ENCODE measurements at regions not wholly inside any gene's neighbourhood (a gene's known extent, or its start where the extent isn't known, plus 50 kb on each side); places are given as distances from the start of the nearest gene placed in this dataset.

- Mint-ChIP-seq H3K4me3 (ENCODE audit: unreplicated experiment) (no peak overlapping the region), H3K4me1 (ENCODE audit: insufficient read depth, unreplicated experiment) (no peaks in the 10 kb centered on the region), H3K9me3 (ENCODE audit: unreplicated experiment) (no peaks in the 10 kb centered on the region), H3K27ac (ENCODE audit: low read depth, unreplicated experiment) (no peak overlapping the region), H3K27me3 (ENCODE audit: insufficient read depth, unreplicated experiment) (no peaks in the 10 kb centered on the region), H3K36me3 (ENCODE audit: insufficient read depth, unreplicated experiment) (no peaks in the 10 kb centered on the region)
- TF ChIP-seq CTCF (IDR thresholded peaks at IDR 0.05; ENCODE audit: unreplicated experiment), result no peak
- ChIA-PET CTCF (interaction anchor here (0.9 kb wide), 1 partner anchor 114 kb away, joined by 3 read pairs; no protein-coding TSS in a partner anchor), POLR2A (no interaction called here)
- no peak for DNase-seq (ENCODE audit: unreplicated experiment)
- BruUV-seq (replicated peaks), result no TSS peak
- intact Hi-C loops (cut with micrococcal nuclease), result no loop called here
Measured at GRCh38 chr18:11425211-11425610, 184.2 kb upstream of the SLC35G4 start.

GRCh38 chr18:11419338-11419737, 190.1 kb upstream of the SLC35G4 start:
- Mint-ChIP-seq H3K27ac (ENCODE audit: low read depth, unreplicated experiment) (no peak overlapping the region), H3K27me3 (ENCODE audit: insufficient read depth, unreplicated experiment) (no peaks in the 10 kb centered on the region), H3K4me3 (ENCODE audit: unreplicated experiment) (no peak overlapping the region), H3K9me3 (ENCODE audit: unreplicated experiment) (no peaks in the 10 kb centered on the region), H3K36me3 (ENCODE audit: insufficient read depth, unreplicated experiment) (no peaks in the 10 kb centered on the region), H3K4me1 (ENCODE audit: insufficient read depth, unreplicated experiment) (no peaks in the 10 kb centered on the region)
- ChIA-PET CTCF (no interaction called here), POLR2A (no interaction called here)
- DNase-seq (ENCODE audit: unreplicated experiment), result no peak
- intact Hi-C loops (cut with micrococcal nuclease), result no loop called here
- no peak for TF ChIP-seq CTCF (IDR thresholded peaks at IDR 0.05; ENCODE audit: unreplicated experiment)
- no TSS peak for BruUV-seq (replicated peaks)

DNA sequence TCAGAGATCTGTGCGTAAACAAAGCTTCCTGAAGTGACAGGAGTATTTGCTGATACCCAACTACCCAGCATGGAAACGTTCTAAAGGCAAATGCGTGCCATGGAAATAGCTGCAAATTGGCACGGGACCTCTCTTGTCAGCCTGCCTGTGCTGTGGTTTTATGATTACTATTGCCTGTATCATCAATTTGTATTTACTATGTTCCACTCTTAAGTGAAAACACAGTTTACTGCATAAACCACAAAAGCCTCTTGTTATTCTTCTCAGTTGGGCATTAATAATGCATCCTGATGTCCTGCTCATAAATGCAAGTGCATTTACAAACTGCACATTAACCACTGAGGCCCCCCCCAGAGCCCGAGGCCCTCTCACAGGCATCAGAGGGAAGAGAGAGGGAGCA, 196.6 kb upstream of the SLC35G4 start:
- intact Hi-C loops (cut with micrococcal nuclease), result no loop called here
- no peaks in the 10 kb centered on the region for H3K27me3 Mint-ChIP-seq (ENCODE audit: insufficient read depth, unreplicated experiment)
- no TSS peak for BruUV-seq (replicated peaks)
- TF ChIP-seq CTCF (IDR thresholded peaks at IDR 0.05; ENCODE audit: unreplicated experiment), result no peak
- ChIA-PET CTCF (no interaction called here), POLR2A (no interaction called here)
- no peaks in the 10 kb centered on the region for H3K9me3 Mint-ChIP-seq (ENCODE audit: unreplicated experiment)
- H3K27ac Mint-ChIP-seq (ENCODE audit: low read depth, unreplicated experiment), result no peak overlapping the region
- no peaks in the 10 kb centered on the region for H3K36me3 Mint-ChIP-seq (ENCODE audit: insufficient read depth, unreplicated experiment)
- no peak for DNase-seq (ENCODE audit: unreplicated experiment)
- H3K4me3 Mint-ChIP-seq (ENCODE audit: unreplicated experiment), result no peak overlapping the region
- H3K4me1 Mint-ChIP-seq (ENCODE audit: insufficient read depth, unreplicated experiment), result no peaks in the 10 kb centered on the region

DNA sequence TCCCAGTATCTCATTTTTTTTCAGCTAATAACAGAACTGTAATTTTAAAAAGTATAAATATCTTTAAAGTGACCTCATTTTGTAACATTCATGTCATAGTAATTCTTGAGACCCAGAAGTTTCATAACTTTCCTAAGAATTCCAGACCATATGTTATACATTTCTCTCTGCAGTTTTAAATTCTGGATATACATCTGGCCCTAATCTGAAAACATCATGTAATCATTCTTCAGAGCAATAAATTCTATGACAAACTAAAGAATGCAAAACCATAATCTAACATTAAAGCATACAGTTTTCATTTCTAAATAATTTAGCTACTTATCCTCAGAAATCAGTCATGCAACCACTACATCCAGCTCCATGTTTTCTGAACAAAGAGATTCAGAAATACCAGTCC, 198.3 kb upstream of the SLC35G4 start:
- TF ChIP-seq CTCF (IDR thresholded peaks at IDR 0.05; ENCODE audit: unreplicated experiment), result no peak
- intact Hi-C loops (cut with micrococcal nuclease), result no loop called here
- CTCF ChIA-PET, result interaction anchor here (0.5 to 1.1 kb wide), 3 partner anchors 12 to 1615 kb away, joined by 3 to 8 read pairs (median 3); no protein-coding TSS in a partner anchor
- no TSS peak for BruUV-seq (replicated peaks)
- H3K4me1 Mint-ChIP-seq (ENCODE audit: insufficient read depth, unreplicated experiment), result no peaks in the 10 kb centered on the region
- no peaks in the 10 kb centered on the region for H3K27me3 Mint-ChIP-seq (ENCODE audit: insufficient read depth, unreplicated experiment)
- no peaks in the 10 kb centered on the region for H3K36me3 Mint-ChIP-seq (ENCODE audit: insufficient read depth, unreplicated experiment)
- H3K4me3 Mint-ChIP-seq (ENCODE audit: unreplicated experiment), result no peak overlapping the region
- POLR2A ChIA-PET, result no interaction called here
- DNase-seq (ENCODE audit: unreplicated experiment), result no peak
- H3K9me3 Mint-ChIP-seq (ENCODE audit: unreplicated experiment), result no peaks in the 10 kb centered on the region
- H3K27ac Mint-ChIP-seq (ENCODE audit: low read depth, unreplicated experiment), result no peak overlapping the region

Data from MCF 10A (cell line).